T-cell (primary cell): ENCODE measurements at regions not wholly inside any gene's neighbourhood (a gene's known extent, or its start where the extent isn't known, plus 50 kb on each side); places are given as distances from the start of the nearest gene placed in this dataset.

Source experiments
- ATAC-seq, 4 experiments: fragments of 200-7000 bp in 3 of 4; fragments of 150-1000 bp in 1 of 4; cut with Tn5 transposase; replicated peaks in 1 of 4; 1 replicate in 3 of 4; 2 replicates in 1 of 4; pipeline ENCODE4 v1.10.0; 2021; ENCODE audit warnings: moderate library complexity in 3 of 4, mild to moderate bottlenecking in 2 of 4, moderate number of reproducible peaks in 1 of 4
- CTCF ChIA-PET, 2 donors: fragments of 300-600 bp; sonication (Branson Sonifier 250); formaldehyde crosslinking; loops; one replicate each; lab custom pipeline; 2022; ENCODE audit warnings: antibody characterized with exemption in 2 of 2; lab: Charles Lee
- POLR2A ChIA-PET, 2 donors: fragments of 300-600 bp; sonication (Branson Sonifier 250); formaldehyde crosslinking; loops; one replicate each; lab custom pipeline; 2022; ENCODE audit warnings: antibody characterized with exemption in 2 of 2; lab: Charles Lee
- DNase-seq, 35 experiments: peaks; one replicate each; pipeline versions ENCODE4 v3.0.0 to v3.0.0-alpha.2; 2013 to 2023
- H3K27ac ChIP-seq: one replicate; pipeline ENCODE4 v1.5.1; 2013; ENCODE audit warnings: low read length
- H3K27me3 ChIP-seq, 2 experiments: replicated peaks in 1 of 2; 1 replicate in 1 of 2; 2 replicates in 1 of 2; pipeline versions ENCODE4 v1.6.1 to v1.7.0; 2013; ENCODE audit warnings: low read length in 1 of 2, mixed read lengths in 1 of 2; ENCODE audit not compliant: control insufficient read depth in 2 of 2, insufficient read depth in 2 of 2; ENCODE audit errors: extremely low read depth in 1 of 2
- H3K36me3 ChIP-seq, 2 donors: 1 replicate in 1 of 2; 2 replicates in 1 of 2; pipeline versions ENCODE4 v1.6.1 to v1.7.0; 2013; ENCODE audit warnings: low read length in 1 of 2; ENCODE audit not compliant: control insufficient read depth in 2 of 2, insufficient read depth in 1 of 2; ENCODE audit errors: extremely low read depth in 1 of 2
- H3K4me1 ChIP-seq, 2 experiments: 1 replicate in 1 of 2; 2 replicates in 1 of 2; pipeline versions ENCODE4 v1.6.1 to v1.7.0; 2013; ENCODE audit warnings: low read length in 2 of 2, mixed read lengths in 1 of 2; ENCODE audit not compliant: insufficient read depth in 2 of 2, control insufficient read depth in 1 of 2; ENCODE audit errors: extremely low read depth in 1 of 2
- H3K4me3 ChIP-seq, 2 donors: 1 replicate in 1 of 2; 2 replicates in 1 of 2; pipeline versions ENCODE4 v1.5.1 to v1.7.0; 2013; ENCODE audit warnings: mild to moderate bottlenecking in 2 of 2, low read length in 1 of 2, moderate library complexity in 1 of 2; ENCODE audit not compliant: control insufficient read depth in 1 of 2; ENCODE audit errors: extremely low read depth in 1 of 2
- H3K9me3 ChIP-seq: 2 replicates; pipeline ENCODE4 v1.7.0; 2013
- H3K27ac Mint-ChIP-seq, 2 donors: one replicate each; pipeline ENCODE4 v1.8.0; 2020 to 2021; ENCODE audit warnings: mild to moderate bottlenecking in 2 of 2, mixed read lengths in 2 of 2
- H3K27me3 Mint-ChIP-seq, 2 donors: one replicate each; pipeline ENCODE4 v1.8.0; 2021 to 2022; ENCODE audit warnings: mixed read lengths in 2 of 2
- H3K36me3 Mint-ChIP-seq: one replicate; pipeline ENCODE4 v1.8.0; 2021; ENCODE audit warnings: mixed read lengths
- H3K4me1 Mint-ChIP-seq, 3 donors: one replicate each; pipeline ENCODE4 v1.8.0; 2020 to 2022; ENCODE audit warnings: mixed read lengths in 3 of 3, mild to moderate bottlenecking in 1 of 3
- H3K4me3 Mint-ChIP-seq, 3 donors: one replicate each; pipeline ENCODE4 v1.8.0; 2020 to 2022; ENCODE audit warnings: mild to moderate bottlenecking in 3 of 3, mixed read lengths in 3 of 3, moderate library complexity in 3 of 3
- H3K9me3 Mint-ChIP-seq, 3 donors: one replicate each; pipeline ENCODE4 v1.8.0; 2020 to 2022; ENCODE audit warnings: mixed read lengths in 3 of 3
- WGBS: methylation state at CpG from one replicate; pipeline ENCODE4 v1.1.5; 2013; ENCODE audit warnings: missing lambda C conversion rate; ENCODE audit not compliant: insufficient coverage; 5-methylcytosine and 5-hydroxymethylcytosine counted together

GRCh38 chr7:1340461-1341360 is 108.0 kb downstream of the UNCX start:
- Mint-ChIP-seq H3K4me1 (no peaks in the 10 kb centered on the region), H3K27ac (no peak overlapping the region), H3K36me3 (peaks cover 3% of the 10 kb centered on the region), H3K4me3 (no peak overlapping the region), H3K9me3 (peaks cover 0 to 18% (median 15%) of the 10 kb centered on the region in 3 donors), H3K27me3 (peaks cover 17 to 37% of the 10 kb centered on the region in 2 donors)
- H3K4me3 ChIP-seq, result no peak overlapping the region
- DNase-seq (peak in 1 of 35 experiments; percentile 1), ATAC-seq (no peak)
- peaks cover 3 to 44% of the 10 kb centered on the region in 2 experiments for H3K27me3 ChIP-seq
- no peaks in the 10 kb centered on the region for H3K4me1 ChIP-seq
- ChIA-PET POLR2A (no interaction called here), CTCF (no interaction called here)
- 69% methylated on average over 28 of the region's 29 CpGs for WGBS
- H3K36me3 ChIP-seq, result no peaks in the 10 kb centered on the region
- no peak overlapping the region for H3K27ac ChIP-seq
- no peaks in the 10 kb centered on the region for H3K9me3 ChIP-seq

- H3K27me3 Mint-ChIP-seq, result peaks cover 17 to 38% of the 10 kb centered on the region in 2 donors
- ChIA-PET CTCF (no interaction called here), POLR2A (no interaction called here)
- WGBS, result 72% methylated on average over 9 of the region's 20 CpGs
- no peaks in the 10 kb centered on the region for H3K4me1 ChIP-seq
- no peaks in the 10 kb centered on the region for H3K36me3 ChIP-seq
- peak in 1 of 35 experiments; percentile 1 for DNase-seq
- H3K9me3 ChIP-seq, result no peaks in the 10 kb centered on the region
- H3K9me3 Mint-ChIP-seq, result peaks cover 0 to 14% (median 11%) of the 10 kb centered on the region in 3 donors
- H3K4me1 Mint-ChIP-seq, result no peaks in the 10 kb centered on the region
- no peak overlapping the region for H3K4me3 Mint-ChIP-seq
- H3K27me3 ChIP-seq, result peaks cover 3 to 51% of the 10 kb centered on the region in 2 experiments
- no peak overlapping the region for H3K27ac ChIP-seq
- peaks cover 3% of the 10 kb centered on the region for H3K36me3 Mint-ChIP-seq
- H3K4me3 ChIP-seq, result no peak overlapping the region
- no peak overlapping the region for H3K27ac Mint-ChIP-seq
- ATAC-seq, result no peak
Measured at GRCh38 chr7:1341361-1342089, 108.9 kb downstream of the UNCX start.

GRCh38 chr7:1342090-1342640 is 109.5 kb downstream of the UNCX start:
- 77% methylated on average over 11 of the region's 12 CpGs for WGBS
- Histone ChIP-seq H3K9me3 (no peaks in the 10 kb centered on the region), H3K4me3 (no peak overlapping the region), H3K4me1 (no peaks in the 10 kb centered on the region), H3K36me3 (no peaks in the 10 kb centered on the region), H3K27ac (no peak overlapping the region), H3K27me3 (peaks cover 3 to 55% of the 10 kb centered on the region in 2 experiments)
- ChIA-PET CTCF (no interaction called here), POLR2A (no interaction called here)
- peaks cover 3% of the 10 kb centered on the region for H3K36me3 Mint-ChIP-seq
- no peak for ATAC-seq
- DNase-seq, result peak in 1 of 35 experiments; percentile 1
- H3K27ac Mint-ChIP-seq, result no peak overlapping the region
- no peak overlapping the region for H3K4me3 Mint-ChIP-seq
- no peaks in the 10 kb centered on the region for H3K4me1 Mint-ChIP-seq
- H3K9me3 Mint-ChIP-seq, result peaks cover 0 to 11% (median 10%) of the 10 kb centered on the region in 3 donors
- peaks cover 22 to 35% of the 10 kb centered on the region in 2 donors for H3K27me3 Mint-ChIP-seq

GRCh38 chr7:1343551-1343950 is 110.9 kb downstream of the UNCX start:
- no peaks in the 10 kb centered on the region for H3K4me1 Mint-ChIP-seq
- CTCF ChIA-PET, result interaction anchor here in 1 of 2 donors (0.5 kb wide), 1 partner anchor 25 kb away, joined by 3 read pairs; no protein-coding TSS in a partner anchor

GRCh38 chr7:1344421-1344820 is 111.7 kb downstream of the UNCX start:
- no peaks in the 10 kb centered on the region for H3K36me3 Mint-ChIP-seq
- 54% methylated on average over 2 of the region's 12 CpGs for WGBS
- CTCF ChIA-PET, result no interaction called here

More at GRCh38 chr7:1343551-1343950, 110.9 kb downstream of the UNCX start:
- Mint-ChIP-seq H3K4me3 (no peak overlapping the region), H3K36me3 (peaks cover 3% of the 10 kb centered on the region), H3K9me3 (peaks cover 0 to 4% (median 3%) of the 10 kb centered on the region in 3 donors), H3K27ac (no peak overlapping the region), H3K27me3 (peaks cover 25 to 34% of the 10 kb centered on the region in 2 donors)
- Histone ChIP-seq H3K36me3 (no peaks in the 10 kb centered on the region), H3K27me3 (peaks cover 3 to 64% of the 10 kb centered on the region in 2 experiments), H3K27ac (no peak overlapping the region), H3K9me3 (no peaks in the 10 kb centered on the region), H3K4me1 (no peaks in the 10 kb centered on the region), H3K4me3 (no peak overlapping the region)
- POLR2A ChIA-PET, result no interaction called here
- 62% methylated on average over 5 of the region's 10 CpGs for WGBS
- ATAC-seq (no peak), DNase-seq (peak in 1 of 35 experiments; percentile 2)

More at GRCh38 chr7:1344421-1344820, 111.7 kb downstream of the UNCX start:
- H3K27ac Mint-ChIP-seq, result no peak overlapping the region
- Histone ChIP-seq H3K36me3 (no peaks in the 10 kb centered on the region), H3K9me3 (no peaks in the 10 kb centered on the region), H3K27me3 (peaks cover 0 to 72% of the 10 kb centered on the region in 2 experiments), H3K4me1 (no peaks in the 10 kb centered on the region), H3K27ac (no peak overlapping the region), H3K4me3 (no peak overlapping the region)
- H3K27me3 Mint-ChIP-seq, result peaks cover 23 to 31% of the 10 kb centered on the region in 2 donors
- ATAC-seq (no peak), DNase-seq (no peak)
- H3K4me1 Mint-ChIP-seq, result no peaks in the 10 kb centered on the region
- H3K4me3 Mint-ChIP-seq, result no peak overlapping the region
- POLR2A ChIA-PET, result no interaction called here
- peaks cover 0 to 2% (median 0%) of the 10 kb centered on the region in 3 donors for H3K9me3 Mint-ChIP-seq
